Fibroblast of lung (primary cell): ENCODE measurements at regions not wholly inside any gene's neighbourhood (a gene's known extent, or its start where the extent isn't known, plus 50 kb on each side); places are given as distances from the start of the nearest gene placed in this dataset.

Experiments
- DNase-seq, 2 donors: peaks; one replicate each; pipeline versions ENCODE4 v3.0.0 to v3.0.0-alpha.2; 2010; ENCODE audit warnings: low read depth in 2 of 2
- H2AFZ ChIP-seq: 2 replicates; pipeline ENCODE4 v1.5.1; 2012; ENCODE audit warnings: low read length, control low read depth, inconsistent platforms
- H3K27ac ChIP-seq: 2 replicates; pipeline ENCODE4 v1.5.1; 2011; ENCODE audit warnings: low read length, control low read depth; ENCODE audit not compliant: insufficient read depth
- H3K27me3 ChIP-seq: 2 replicates; pipeline ENCODE4 v1.5.1; 2011; ENCODE audit warnings: mild to moderate bottlenecking, low read length; ENCODE audit not compliant: control insufficient read depth, insufficient read depth
- H3K36me3 ChIP-seq: 2 replicates; pipeline ENCODE4 v1.5.1; 2011; ENCODE audit warnings: low read length; ENCODE audit not compliant: control insufficient read depth, insufficient read depth
- H3K4me1 ChIP-seq: 2 replicates; pipeline ENCODE4 v1.5.1; 2011; ENCODE audit warnings: low read length; ENCODE audit not compliant: control insufficient read depth, insufficient read depth; ENCODE audit errors: extremely low read depth
- H3K4me2 ChIP-seq: 2 replicates; pipeline ENCODE4 v1.5.1; 2011; ENCODE audit warnings: low read length, control low read depth; ENCODE audit not compliant: insufficient read depth; ENCODE audit errors: extremely low read depth
- H3K4me3 ChIP-seq, 4 experiments: fragments of 200-600 bp in 1 of 4; sonication (generic) in 1 of 4; replicated peaks in 1 of 4; 2 replicates each; pipeline ENCODE4 v1.5.1; 2011 to 2016; ENCODE audit warnings: low read length in 4 of 4, low read depth in 3 of 4, mild to moderate bottlenecking in 3 of 4, control low read depth in 2 of 4, inconsistent platforms in 1 of 4, mixed read lengths in 1 of 4; ENCODE audit not compliant: insufficient read depth in 1 of 4; ENCODE audit errors: control extremely low read depth in 1 of 4
- H3K79me2 ChIP-seq: 2 replicates; pipeline ENCODE4 v1.5.1; 2012; ENCODE audit warnings: mild to moderate bottlenecking, low read length, inconsistent platforms; ENCODE audit not compliant: control insufficient read depth, insufficient read depth
- H3K9ac ChIP-seq: 2 replicates; pipeline ENCODE4 v1.5.1; 2011; ENCODE audit warnings: mild to moderate bottlenecking, low read length, control low read depth; ENCODE audit not compliant: insufficient read depth
- H3K9me3 ChIP-seq: 2 replicates; pipeline ENCODE4 v1.5.1; 2012; ENCODE audit warnings: low read depth, low read length; ENCODE audit not compliant: control insufficient read depth, insufficient read depth
- H4K20me1 ChIP-seq: 2 replicates; pipeline ENCODE4 v1.5.1; 2011; ENCODE audit warnings: low read length; ENCODE audit not compliant: control insufficient read depth, insufficient read depth; ENCODE audit errors: extremely low read depth
- CTCF ChIP-seq, 2 donors: IDR thresholded peaks in 1 of 2; conservative IDR thresholded peaks in 1 of 2; 1 replicate in 1 of 2; 2 replicates in 1 of 2; pipeline ENCODE4 v1.5.1; 2011 to 2012; ENCODE audit warnings: low read length in 2 of 2, control low read depth in 1 of 2, inconsistent platforms in 1 of 2, low read depth in 1 of 2, mild to moderate bottlenecking in 1 of 2
- EZH2 ChIP-seq: IDR thresholded peaks from 2 replicates; pipeline ENCODE4 v1.5.1; 2012; ENCODE audit warnings: low read length, control low read depth, mild to moderate bottlenecking; ENCODE audit errors: missing control alignments

- no peaks in the 10 kb centered on the region for H4K20me1 ChIP-seq
- no peak overlapping the region for H3K4me2 ChIP-seq
- no peak for DNase-seq
- H3K27ac ChIP-seq, result no peak overlapping the region
- no peak overlapping the region for H3K9ac ChIP-seq
- H3K9me3 ChIP-seq, result no peaks in the 10 kb centered on the region
- H3K4me3 ChIP-seq, result no peak overlapping the region
- H3K27me3 ChIP-seq, result no peaks in the 10 kb centered on the region
- H3K79me2 ChIP-seq, result peaks cover 16% of the 10 kb centered on the region
- no peak overlapping the region for H2AFZ ChIP-seq
- H3K4me1 ChIP-seq, result peaks cover 17% of the 10 kb centered on the region
- TF ChIP-seq CTCF (conservative IDR thresholded peaks at IDR 0.05 in 1 of 2, IDR thresholded peaks at IDR 0.05 in 1 of 2; ENCODE audit: low read depth in 1 of 2, low read length in 2 of 2) (no peak), EZH2 (no peak)
- peaks cover 2% of the 10 kb centered on the region for H3K36me3 ChIP-seq
Observed at GRCh38 chr19:46943150-46943946, 76.3 kb upstream of the NPAS1 start.

- peaks cover 17% of the 10 kb centered on the region for H3K4me1 ChIP-seq
- H3K4me2 ChIP-seq, result no peak overlapping the region
- H2AFZ ChIP-seq, result no peak overlapping the region
- no peaks in the 10 kb centered on the region for H3K9me3 ChIP-seq
- H3K9ac ChIP-seq, result no peak overlapping the region
- DNase-seq, result no peak
- no peak overlapping the region for H3K4me3 ChIP-seq
- H3K79me2 ChIP-seq, result peaks cover 16% of the 10 kb centered on the region
- no peaks in the 10 kb centered on the region for H3K27me3 ChIP-seq
- H3K27ac ChIP-seq, result peak overlapping the region; percentile 71
- TF ChIP-seq CTCF (conservative IDR thresholded peaks at IDR 0.05 in 1 of 2, IDR thresholded peaks at IDR 0.05 in 1 of 2; ENCODE audit: low read depth in 1 of 2, low read length in 2 of 2), result no peak
- TF ChIP-seq EZH2, result no peak
- H3K36me3 ChIP-seq, result peaks cover 2% of the 10 kb centered on the region
- no peaks in the 10 kb centered on the region for H4K20me1 ChIP-seq
Observed at GRCh38 chr19:46944123-46944748, 75.4 kb upstream of the NPAS1 start.

- Histone ChIP-seq H3K4me1 (peaks cover 17% of the 10 kb centered on the region), H3K27me3 (no peaks in the 10 kb centered on the region), H3K9me3 (no peaks in the 10 kb centered on the region), H2AFZ (no peak overlapping the region), H4K20me1 (no peaks in the 10 kb centered on the region), H3K4me3 (peak overlapping the region in 2 of 4 experiments; percentile 8 to 28), H3K27ac (peak overlapping the region; percentile 71), H3K4me2 (peak overlapping the region; percentile 49), H3K79me2 (peaks cover 19% of the 10 kb centered on the region), H3K9ac (no peak overlapping the region), H3K36me3 (peaks cover 2% of the 10 kb centered on the region)
- peak; percentile 66 to 70 for DNase-seq
- TF ChIP-seq CTCF (conservative IDR thresholded peaks at IDR 0.05 in 1 of 2, IDR thresholded peaks at IDR 0.05 in 1 of 2; ENCODE audit: low read depth in 1 of 2, low read length in 2 of 2) (no peak), EZH2 (no peak)
Observed at GRCh38 chr19:46944918-46945628, 74.6 kb upstream of the NPAS1 start.
